DND-41 (cell line): ENCODE measurements at regions not wholly inside any gene's neighbourhood (a gene's known extent, or its start where the extent isn't known, plus 50 kb on each side); places are given as distances from the start of the nearest gene placed in this dataset.

ENCODE experiments used
- ATAC-seq: fragments of 200-7000 bp; cut with Tn5 transposase; 3 replicates; pipeline ENCODE4 v1.9.1; 2021; ENCODE audit warnings: low read depth; ENCODE audit not compliant: insufficient read depth
- DNase-seq: peaks from one replicate; pipeline ENCODE4 v3.0.0-alpha.2; 2020
- H2AFZ ChIP-seq: 2 replicates; pipeline ENCODE4 v1.6.0; 2012; ENCODE audit warnings: low read depth, low read length
- H3K27ac ChIP-seq: 2 replicates; pipeline ENCODE4 v1.5.1; 2012; ENCODE audit warnings: low read length, inconsistent platforms
- H3K27me3 ChIP-seq: fragments of 200-600 bp; sonication (generic); 2 replicates; pipeline ENCODE4 v1.6.0; 2012; ENCODE audit warnings: low read length, mild to moderate bottlenecking, inconsistent platforms; ENCODE audit not compliant: insufficient read depth, poor library complexity
- H3K36me3 ChIP-seq: 2 replicates; pipeline ENCODE4 v1.5.1; 2012; ENCODE audit warnings: low read length, inconsistent platforms; ENCODE audit not compliant: insufficient read depth
- H3K4me1 ChIP-seq: 2 replicates; pipeline ENCODE4 v1.5.1; 2012; ENCODE audit warnings: mild to moderate bottlenecking, low read length; ENCODE audit not compliant: insufficient read depth
- H3K4me2 ChIP-seq: 2 replicates; pipeline ENCODE4 v1.6.0; 2012; ENCODE audit warnings: mild to moderate bottlenecking, moderate library complexity, low read length, inconsistent platforms; ENCODE audit not compliant: insufficient read depth
- H3K4me3 ChIP-seq, 2 experiments: fragments of 200-600 bp in 1 of 2; shearing (Covaris generic) in 1 of 2; 2 replicates each; pipeline ENCODE4 v1.5.1; 2012 to 2016; ENCODE audit warnings: inconsistent platforms in 2 of 2, low read length in 2 of 2, mild to moderate bottlenecking in 2 of 2, low read depth in 1 of 2, moderate library complexity in 1 of 2
- H3K79me2 ChIP-seq: 2 replicates; pipeline ENCODE4 v1.6.0; 2012; ENCODE audit warnings: low read length, inconsistent platforms; ENCODE audit not compliant: insufficient read depth
- H3K9ac ChIP-seq: 2 replicates; pipeline ENCODE4 v1.6.0; 2012; ENCODE audit warnings: low read depth, mild to moderate bottlenecking, inconsistent platforms, low read length, moderate library complexity
- H3K9me3 ChIP-seq: 2 replicates; pipeline ENCODE4 v1.5.1; 2012; ENCODE audit warnings: low read length, moderate library complexity, mild to moderate bottlenecking, inconsistent platforms; ENCODE audit not compliant: insufficient read depth, severe bottlenecking
- H4K20me1 ChIP-seq: 2 replicates; pipeline ENCODE4 v1.6.0; 2012; ENCODE audit warnings: low read length; ENCODE audit not compliant: insufficient read depth
- EZH2 ChIP-seq: IDR thresholded peaks from 3 replicates; pipeline ENCODE4 v1.6.1; 2012; ENCODE audit warnings: borderline replicate concordance, low read depth, mild to moderate bottlenecking, moderate library complexity, low read length, inconsistent platforms; ENCODE audit not compliant: severe bottlenecking
- TF ChIP-seq, protein P1 (sequence below): IDR thresholded peaks from 2 replicates; pipeline ENCODE4 v1.5.1; 2012; ENCODE audit warnings: borderline replicate concordance, low read length, moderate library complexity, mild to moderate bottlenecking; ENCODE audit not compliant: poor library complexity, severe bottlenecking; ENCODE audit errors: extremely low read depth

DNA sequence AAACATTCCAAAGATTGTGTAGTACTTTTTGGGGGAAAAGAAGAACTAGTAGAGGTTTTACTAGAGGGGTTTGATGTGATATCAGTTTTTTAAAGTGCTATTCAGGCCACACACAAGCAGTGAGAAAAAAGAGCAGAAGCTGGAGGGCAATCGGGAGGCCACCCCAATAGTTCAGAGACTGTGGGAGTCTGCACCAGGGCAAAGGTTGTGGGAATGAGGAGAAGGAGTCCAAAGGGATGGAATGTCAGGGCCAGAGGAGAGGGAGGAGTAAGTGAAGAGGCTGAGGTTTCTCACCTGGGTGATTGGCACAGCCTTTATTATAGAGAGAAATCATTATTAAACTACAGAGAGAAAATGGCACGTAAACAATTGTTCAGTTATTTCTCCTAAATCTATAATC is 134.9 kb upstream of the RAD23B start:
- Histone ChIP-seq H4K20me1 (no peaks in the 10 kb centered on the region), H3K27ac (no peak overlapping the region), H3K4me1 (no peaks in the 10 kb centered on the region), H3K9me3 (no peaks in the 10 kb centered on the region), H3K27me3 (no peaks in the 10 kb centered on the region), H3K4me2 (no peak overlapping the region), H3K79me2 (no peaks in the 10 kb centered on the region), H3K4me3 (no peak overlapping the region), H2AFZ (no peak overlapping the region), H3K36me3 (no peaks in the 10 kb centered on the region), H3K9ac (no peak overlapping the region)
- no peak for ATAC-seq
- DNase-seq = no peak
- TF ChIP-seq, protein P1, sequence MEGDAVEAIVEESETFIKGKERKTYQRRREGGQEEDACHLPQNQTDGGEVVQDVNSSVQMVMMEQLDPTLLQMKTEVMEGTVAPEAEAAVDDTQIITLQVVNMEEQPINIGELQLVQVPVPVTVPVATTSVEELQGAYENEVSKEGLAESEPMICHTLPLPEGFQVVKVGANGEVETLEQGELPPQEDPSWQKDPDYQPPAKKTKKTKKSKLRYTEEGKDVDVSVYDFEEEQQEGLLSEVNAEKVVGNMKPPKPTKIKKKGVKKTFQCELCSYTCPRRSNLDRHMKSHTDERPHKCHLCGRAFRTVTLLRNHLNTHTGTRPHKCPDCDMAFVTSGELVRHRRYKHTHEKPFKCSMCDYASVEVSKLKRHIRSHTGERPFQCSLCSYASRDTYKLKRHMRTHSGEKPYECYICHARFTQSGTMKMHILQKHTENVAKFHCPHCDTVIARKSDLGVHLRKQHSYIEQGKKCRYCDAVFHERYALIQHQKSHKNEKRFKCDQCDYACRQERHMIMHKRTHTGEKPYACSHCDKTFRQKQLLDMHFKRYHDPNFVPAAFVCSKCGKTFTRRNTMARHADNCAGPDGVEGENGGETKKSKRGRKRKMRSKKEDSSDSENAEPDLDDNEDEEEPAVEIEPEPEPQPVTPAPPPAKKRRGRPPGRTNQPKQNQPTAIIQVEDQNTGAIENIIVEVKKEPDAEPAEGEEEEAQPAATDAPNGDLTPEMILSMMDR = no peak
- no peak for TF ChIP-seq EZH2

DNA sequence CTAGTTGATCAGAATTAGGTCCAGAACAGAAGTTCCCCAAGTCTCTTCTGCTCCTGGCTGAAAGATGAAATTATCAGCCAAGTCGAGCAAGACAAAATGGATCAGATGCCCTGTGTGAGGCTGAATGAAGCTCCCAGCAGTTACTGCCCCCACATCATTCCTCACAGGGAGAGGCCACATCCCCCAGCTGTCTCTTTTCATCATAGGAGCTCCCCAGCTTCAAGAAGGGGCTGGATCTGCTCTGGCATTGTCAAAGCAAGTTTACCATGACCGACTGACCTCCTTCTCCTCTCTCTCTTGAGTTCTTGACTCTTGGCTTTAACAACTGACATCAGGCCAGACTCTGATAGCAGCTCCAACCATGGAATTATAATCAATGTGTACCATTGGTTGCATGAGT is 133.3 kb upstream of the RAD23B start:
- ATAC-seq = no peak
- no peak overlapping the region for H3K27ac ChIP-seq

DNA sequence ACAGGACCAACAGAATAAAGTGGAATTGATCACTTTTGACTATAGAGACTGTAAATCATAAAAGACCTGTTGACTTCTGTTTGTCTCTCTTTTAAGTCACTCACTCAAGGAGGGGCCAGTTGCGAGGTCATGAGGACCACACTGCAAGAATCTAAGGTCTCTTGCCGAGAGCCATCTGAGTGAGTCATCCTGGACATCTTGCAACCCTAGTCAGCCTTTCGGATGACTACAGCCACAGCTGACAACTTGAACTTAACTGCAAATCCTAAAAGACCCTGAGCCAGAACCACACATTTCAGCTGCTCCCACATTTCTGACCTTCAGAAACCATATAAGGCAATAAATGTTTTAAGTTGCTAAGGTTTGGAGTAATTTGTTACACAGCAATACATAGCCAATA is 129.7 kb upstream of the RAD23B start:
- no peaks in the 10 kb centered on the region for H3K27me3 ChIP-seq
- no peak overlapping the region for H3K4me3 ChIP-seq
- H3K27ac ChIP-seq = no peak overlapping the region
- no peak overlapping the region for H3K4me2 ChIP-seq
- H3K4me1 ChIP-seq = no peaks in the 10 kb centered on the region
- H3K9me3 ChIP-seq = no peaks in the 10 kb centered on the region
- H4K20me1 ChIP-seq = no peaks in the 10 kb centered on the region
- ATAC-seq (no peak), DNase-seq (no peak)
- no peaks in the 10 kb centered on the region for H3K36me3 ChIP-seq
- H2AFZ ChIP-seq = no peak overlapping the region
- H3K79me2 ChIP-seq = no peaks in the 10 kb centered on the region
- TF ChIP-seq, protein P1 = no peak
- H3K9ac ChIP-seq = no peak overlapping the region

More for the DNA sequence above, 133.3 kb upstream of the RAD23B start:
- TF ChIP-seq, protein P1 = no peak
- Histone ChIP-seq H3K4me3 (no peak overlapping the region), H3K9me3 (no peaks in the 10 kb centered on the region), H3K36me3 (no peaks in the 10 kb centered on the region), H3K4me1 (no peaks in the 10 kb centered on the region), H3K79me2 (no peaks in the 10 kb centered on the region), H4K20me1 (no peaks in the 10 kb centered on the region), H2AFZ (no peak overlapping the region), H3K9ac (no peak overlapping the region), H3K4me2 (no peak overlapping the region), H3K27me3 (no peaks in the 10 kb centered on the region)
- DNase-seq = no peak

DNA sequence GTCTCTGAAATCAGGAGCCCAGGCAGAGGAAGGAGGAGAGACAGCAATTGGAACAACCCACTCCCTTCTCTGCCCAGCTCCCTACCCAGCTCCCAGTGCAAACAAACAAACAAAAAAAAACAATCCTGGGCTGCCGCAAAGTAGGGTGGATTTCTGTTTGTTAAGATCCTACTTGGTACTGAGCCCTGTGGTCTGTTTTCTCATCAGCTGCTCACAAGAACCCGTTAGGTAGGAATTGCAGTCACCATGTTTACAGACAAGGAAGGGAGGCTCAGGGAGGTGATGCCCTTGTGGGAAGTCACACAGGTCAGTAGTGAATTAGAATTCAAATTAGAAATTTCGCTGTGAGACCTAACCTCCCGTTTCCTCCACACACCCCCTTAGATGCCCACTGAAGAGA is 128.8 kb upstream of the RAD23B start:
- DNase-seq (no peak), ATAC-seq (no peak)
- no peaks in the 10 kb centered on the region for H3K79me2 ChIP-seq
- no peak overlapping the region for H3K4me3 ChIP-seq
- no peaks in the 10 kb centered on the region for H4K20me1 ChIP-seq
- TF ChIP-seq, protein P1 = no peak
- no peak for TF ChIP-seq EZH2
- no peak overlapping the region for H2AFZ ChIP-seq
- no peaks in the 10 kb centered on the region for H3K9me3 ChIP-seq
- no peaks in the 10 kb centered on the region for H3K27me3 ChIP-seq
- no peaks in the 10 kb centered on the region for H3K4me1 ChIP-seq
- H3K27ac ChIP-seq = no peak overlapping the region
- no peak overlapping the region for H3K4me2 ChIP-seq
- no peak overlapping the region for H3K9ac ChIP-seq
- no peaks in the 10 kb centered on the region for H3K36me3 ChIP-seq
